Cortex of kidney (tissue), 1 donor: ENCODE measurements at regions not wholly inside any gene's neighbourhood (a gene's known extent, or its start where the extent isn't known, plus 50 kb on each side); places are given as distances from the start of the nearest gene placed in this dataset.
"Not testable (repeated sequence)": the region's sequence is repeated elsewhere in the genome, so short reads cannot be mapped to it uniquely, and the experiment has no call there.

Experiments
- DNase-seq: peaks from one replicate; lab custom pipeline; 2025; lab: John Stamatoyannopoulos, UW

DNA sequence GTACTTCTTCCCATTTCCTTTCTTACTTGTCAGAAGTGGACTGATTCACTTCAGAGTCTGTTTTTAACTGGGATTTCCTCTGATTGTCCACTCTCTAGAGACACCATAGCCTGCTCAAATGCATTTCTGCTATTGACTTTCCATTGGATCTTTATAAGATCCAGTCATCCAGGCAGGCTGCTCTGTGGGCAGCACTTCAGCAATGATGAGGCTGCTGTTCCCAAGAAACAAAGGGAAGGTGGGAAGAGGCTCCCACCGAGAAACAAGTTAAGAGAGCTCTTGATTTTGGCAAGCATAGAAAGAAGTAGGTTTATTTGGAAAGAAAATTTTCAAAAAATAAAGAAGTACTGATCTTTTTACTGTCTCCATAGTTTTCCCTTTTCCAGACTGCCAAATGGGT lies 125.8 kb upstream of the STARD13 start:
- no peak for DNase-seq

- DNase-seq: no peak
Observed at GRCh38 chr13:33415822-33416221, 130.3 kb upstream of the STARD13 start.

DNA sequence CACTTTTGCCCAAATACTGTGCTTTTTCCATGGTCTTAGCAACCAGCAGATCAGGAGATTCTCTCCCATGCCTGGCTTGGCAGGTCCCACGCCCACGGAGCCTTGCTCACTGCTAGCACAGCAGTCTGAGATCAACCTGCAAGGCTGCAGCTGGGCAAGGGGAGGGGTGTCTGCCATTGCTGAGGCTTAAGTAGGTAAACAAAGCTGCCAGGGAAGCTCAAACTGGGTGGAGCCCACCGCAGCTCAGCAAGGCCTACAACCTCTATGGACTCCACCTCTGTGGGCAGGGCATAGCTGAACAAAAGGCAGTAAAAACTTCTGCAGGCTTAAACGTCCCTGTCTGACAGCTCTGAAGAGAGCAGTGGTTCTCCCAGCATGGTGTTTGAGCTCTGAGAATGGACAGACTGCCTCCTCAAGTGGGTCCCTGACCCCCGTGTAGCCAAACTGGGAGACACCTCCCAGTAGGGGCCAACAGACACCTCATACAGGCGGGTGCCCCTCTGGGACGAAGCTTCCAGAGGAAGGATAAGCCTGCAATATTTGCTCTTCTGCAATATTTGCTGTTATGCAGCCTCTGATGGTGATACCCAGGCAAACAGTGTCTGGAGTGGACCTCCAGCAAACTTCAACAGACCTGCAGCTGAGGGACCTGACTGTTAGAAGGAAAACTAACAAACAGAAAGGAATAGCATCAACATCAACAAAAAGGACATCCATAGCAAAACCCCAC lies 132.8 kb upstream of the STARD13 start:
- DNase-seq: not testable (repeated sequence)

DNA sequence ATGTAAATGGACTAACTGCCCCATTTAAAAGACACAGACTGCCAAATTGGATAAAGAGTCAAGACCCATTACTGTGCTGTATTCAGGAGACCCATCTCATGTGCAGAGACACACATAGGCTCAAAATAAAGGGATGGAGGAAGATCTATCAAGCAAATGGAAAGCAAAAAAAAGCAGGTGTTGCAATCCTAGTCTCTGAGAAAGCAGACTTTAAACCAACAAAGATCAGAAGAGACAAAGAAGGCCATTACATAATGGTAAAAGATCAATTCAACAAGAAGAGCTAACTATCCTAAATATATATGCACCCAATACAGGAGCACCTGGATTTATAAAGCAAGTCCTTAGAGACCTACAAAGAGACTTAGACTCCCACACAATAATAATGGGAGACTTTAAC lies 134.6 kb upstream of the STARD13 start:
- not testable (repeated sequence) for DNase-seq

GRCh38 chr13:33426131-33426530 lies 140.6 kb upstream of the STARD13 start:
- no peak for DNase-seq

- DNase-seq: no peak
Observed at GRCh38 chr13:33433316-33433715, 147.8 kb upstream of the STARD13 start.

- DNase-seq: no peak
Observed at GRCh38 chr13:33434676-33435075, 149.1 kb upstream of the STARD13 start.

DNA sequence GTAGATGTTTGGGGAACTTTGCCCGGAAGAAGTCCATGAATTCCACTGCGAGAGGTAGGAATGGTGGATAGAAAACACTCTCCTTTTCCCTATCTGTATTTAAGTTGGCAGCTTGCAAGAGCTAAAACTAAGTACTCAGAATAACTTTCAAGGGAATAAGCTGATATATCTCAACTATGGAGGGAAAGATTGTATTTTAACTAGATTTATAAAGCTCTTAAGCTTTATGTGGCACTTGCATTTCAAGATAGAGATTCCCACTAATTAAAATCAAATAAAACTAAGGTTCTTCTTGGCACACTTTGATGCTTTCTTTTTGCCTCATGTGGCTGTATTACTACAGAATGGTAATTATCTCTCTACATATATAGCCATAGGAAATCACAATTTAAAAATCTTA lies 149.7 kb upstream of the STARD13 start:
- DNase-seq: no peak

GRCh38 chr13:33438918-33439317 lies 153.4 kb upstream of the STARD13 start:
- DNase-seq: no peak

- no peak for DNase-seq
Observed at GRCh38 chr13:33441015-33441414, 155.5 kb upstream of the STARD13 start.

DNA sequence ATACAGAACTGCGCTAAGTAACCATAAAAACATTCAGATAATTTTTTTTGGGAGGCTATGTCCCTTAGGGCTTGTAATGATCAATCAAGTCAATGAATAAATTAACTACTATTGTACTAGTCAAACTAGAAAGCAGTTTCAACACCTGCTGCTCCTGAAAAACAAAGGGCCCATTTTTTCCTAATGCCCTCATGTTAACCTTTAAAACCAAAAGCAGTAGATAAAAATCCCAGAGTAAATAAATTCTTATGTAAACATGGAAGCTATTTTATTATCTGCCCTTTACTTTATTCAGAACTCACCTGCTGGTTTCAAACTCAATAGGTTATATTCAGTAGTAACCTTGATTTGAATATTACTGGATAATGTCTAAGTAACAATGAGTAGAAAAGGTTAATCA lies 159.5 kb upstream of the STARD13 start:
- DNase-seq: no peak

GRCh38 chr13:33445476-33445875 lies 159.9 kb upstream of the STARD13 start:
- no peak for DNase-seq

DNA sequence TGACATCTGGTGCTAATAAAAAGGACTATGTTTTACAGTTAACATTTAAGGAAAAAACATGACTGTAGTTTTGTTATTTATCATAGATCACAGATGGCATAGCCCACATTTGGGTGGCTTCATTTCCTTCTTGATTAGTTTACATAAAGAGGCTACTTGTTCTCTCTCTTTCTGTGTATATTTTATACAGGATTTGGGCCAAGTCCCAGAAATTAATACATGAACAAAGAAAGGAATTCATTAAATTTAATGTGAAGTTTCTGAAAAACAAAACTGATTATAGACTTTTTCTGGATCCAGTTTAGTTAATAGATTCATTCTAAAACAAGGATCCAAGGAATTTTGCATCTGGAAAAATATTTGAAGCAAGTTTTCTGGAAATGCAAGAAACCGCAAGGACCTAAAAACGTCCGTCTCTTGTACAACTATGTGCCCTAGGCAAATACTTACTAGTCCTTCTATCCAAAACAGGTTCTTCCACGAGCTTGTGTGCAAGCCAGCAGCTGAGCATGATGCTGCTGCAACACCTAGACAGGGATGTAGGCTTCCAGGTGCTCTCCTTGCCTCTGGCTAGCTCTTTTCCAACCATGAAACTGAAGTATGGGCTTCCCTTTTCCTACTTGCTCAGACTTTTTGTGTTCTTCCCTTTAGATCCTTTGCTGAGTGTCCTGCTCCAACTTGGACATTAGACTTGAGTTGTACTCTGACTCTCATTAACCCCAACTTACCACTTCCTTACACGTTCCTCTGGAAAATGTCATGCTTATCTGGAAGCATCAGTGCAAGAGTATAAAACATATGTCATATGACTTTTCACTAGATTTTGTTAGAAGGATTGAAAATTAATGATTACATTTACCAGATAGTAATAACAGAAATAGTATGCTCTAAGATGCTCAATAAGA lies 161.5 kb upstream of the STARD13 start:
- no peak for DNase-seq

DNA sequence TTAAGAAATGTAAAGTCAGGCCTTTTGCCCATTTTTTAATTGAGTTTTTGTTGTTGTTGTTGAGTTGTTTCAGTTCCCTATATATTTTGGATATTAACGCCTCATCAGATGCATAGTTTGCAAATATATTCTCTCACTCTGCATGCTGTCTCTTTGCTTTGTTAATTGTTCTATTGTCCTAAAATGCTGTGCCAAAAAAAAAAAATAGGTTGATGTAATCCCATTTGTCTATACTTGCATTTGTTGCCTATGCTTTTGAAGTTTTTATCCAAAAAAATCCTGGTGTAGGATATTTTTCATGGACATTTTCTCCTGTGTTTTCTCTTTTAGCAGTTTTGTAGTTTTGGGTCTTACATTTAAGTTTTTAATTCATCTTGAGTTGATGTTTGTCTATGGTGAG lies 163.3 kb upstream of the STARD13 start:
- no peak for DNase-seq

- no peak for DNase-seq
Observed at GRCh38 chr13:33450956-33451709, 165.6 kb upstream of the STARD13 start.

- no peak for DNase-seq
Observed at GRCh38 chr13:33452873-33453517, 167.4 kb upstream of the STARD13 start.

DNA sequence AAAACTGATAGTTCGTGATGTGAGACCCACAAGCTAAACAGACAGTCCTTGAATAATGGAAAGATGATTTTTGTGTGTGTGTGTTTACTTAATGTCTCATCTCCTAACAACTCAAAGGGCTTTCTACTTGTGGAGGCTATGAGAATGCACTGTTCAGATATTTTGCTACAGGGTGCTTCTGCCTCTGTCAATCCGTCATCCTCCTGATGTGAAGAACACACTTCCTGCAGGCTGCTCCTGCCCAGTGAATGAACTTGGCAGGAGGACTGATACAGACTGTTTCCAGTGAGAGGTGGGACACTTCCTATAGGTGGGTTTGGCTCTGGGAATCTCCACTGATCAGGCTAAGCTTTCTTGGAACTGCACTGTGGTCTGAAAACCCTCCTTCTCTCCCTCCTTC lies 168.4 kb upstream of the STARD13 start:
- DNase-seq: no peak

DNA sequence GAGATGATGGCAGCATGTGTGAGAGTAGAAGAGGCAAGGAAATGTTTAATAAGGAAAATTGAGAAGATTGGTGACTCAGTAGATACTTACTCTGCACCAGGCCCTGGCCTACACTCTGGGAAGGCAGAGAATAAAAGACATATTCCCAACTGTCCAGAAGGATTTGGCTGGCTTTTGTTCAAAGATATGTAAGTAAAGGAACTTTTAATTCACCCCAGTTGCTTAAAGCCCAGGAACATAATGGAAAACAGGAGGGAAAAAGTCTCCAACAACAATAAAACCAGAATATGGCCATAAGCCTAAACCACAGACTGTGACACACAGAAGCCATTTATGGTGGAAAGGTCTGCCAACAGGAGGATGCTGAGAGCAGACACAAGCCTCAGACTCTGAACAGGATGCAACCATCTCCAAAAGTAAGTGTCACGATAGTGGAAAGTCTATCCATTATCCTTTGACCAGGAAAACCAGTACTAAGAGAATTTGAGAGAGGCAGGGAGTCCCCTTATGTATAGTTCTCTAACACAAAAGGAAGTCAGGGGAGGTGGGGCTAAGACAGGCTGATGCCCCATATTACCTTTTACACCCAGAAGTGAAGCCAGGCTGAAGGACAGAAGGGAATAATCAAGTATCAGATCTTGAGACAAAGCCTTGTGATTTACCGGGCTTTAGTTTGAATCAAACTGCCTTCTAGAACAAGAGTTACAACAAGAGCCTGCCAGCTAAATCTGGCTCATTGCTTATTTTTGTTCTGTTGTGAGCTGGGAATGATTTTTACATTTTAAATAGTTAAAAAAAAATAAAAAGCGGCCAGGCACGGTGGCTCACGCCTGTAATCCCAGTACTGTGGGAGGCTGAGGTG lies 169.5 kb upstream of the STARD13 start:
- no peak for DNase-seq

DNA sequence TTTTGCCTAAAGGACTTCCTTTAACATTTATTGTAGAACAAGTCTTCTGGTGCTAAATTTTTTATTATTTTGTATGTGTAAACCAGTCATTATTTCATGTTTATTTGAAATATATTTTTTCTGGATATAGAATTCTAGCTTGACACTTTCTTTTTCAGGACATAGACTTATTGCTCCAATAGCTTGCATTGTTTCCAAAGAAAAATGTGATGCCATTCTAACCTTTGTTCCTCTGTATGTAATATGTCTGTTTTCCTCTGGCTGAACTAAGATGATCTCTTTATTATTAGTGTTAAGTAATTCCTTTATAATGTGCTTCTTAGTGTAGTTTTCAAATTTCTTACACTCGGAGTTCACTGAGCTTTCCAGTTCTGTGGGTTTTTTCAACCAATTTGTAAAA lies 174.1 kb upstream of the STARD13 start:
- no peak for DNase-seq

GRCh38 chr13:33462109-33462508 lies 176.6 kb upstream of the STARD13 start:
- no peak for DNase-seq

GRCh38 chr13:33464345-33464744 lies 178.8 kb upstream of the STARD13 start:
- no peak for DNase-seq
